Skeletal muscle tissue (tissue), 3 donors: ENCODE measurements at regions not wholly inside any gene's neighbourhood (a gene's known extent, or its start where the extent isn't known, plus 50 kb on each side); places are given as distances from the start of the nearest gene placed in this dataset.

Experiments used
- H3K27ac ChIP-seq: one replicate; pipeline ENCODE4 v1.7.0; 2013; ENCODE audit warnings: mild to moderate bottlenecking, low read depth, low read length, inconsistent platforms
- H3K27me3 ChIP-seq, 3 donors: one replicate each; pipeline ENCODE4 v1.7.0; 2013; ENCODE audit warnings: low read length in 3 of 3; ENCODE audit not compliant: control insufficient read depth in 3 of 3, insufficient read depth in 3 of 3
- H3K36me3 ChIP-seq, 3 donors: one replicate each; pipeline ENCODE4 v1.7.0; 2013; ENCODE audit warnings: low read length in 3 of 3; ENCODE audit not compliant: control insufficient read depth in 3 of 3, insufficient read depth in 3 of 3
- H3K4me1 ChIP-seq, 3 donors: one replicate each; pipeline ENCODE4 v1.7.0; 2013; ENCODE audit warnings: low read length in 3 of 3, mild to moderate bottlenecking in 3 of 3; ENCODE audit not compliant: control insufficient read depth in 3 of 3, insufficient read depth in 3 of 3
- H3K4me3 ChIP-seq, 3 donors: one replicate each; pipeline ENCODE4 v1.7.0; 2013; ENCODE audit warnings: low read length in 3 of 3
- H3K9ac ChIP-seq, 3 donors: one replicate each; pipeline ENCODE4 v1.7.0; 2013; ENCODE audit warnings: low read length in 3 of 3, mild to moderate bottlenecking in 3 of 3, moderate library complexity in 2 of 3, low read depth in 1 of 3
- H3K9me3 ChIP-seq, 3 donors: one replicate each; pipeline ENCODE4 v1.7.0; 2013; ENCODE audit warnings: low read length in 3 of 3; ENCODE audit not compliant: control insufficient read depth in 3 of 3
- donor health status: Osteomylitis.

GRCh38 chr1:238101923-238102322, 211.2 kb upstream of the ZP4 start:
- Histone ChIP-seq H3K27ac (no peak overlapping the region), H3K9me3 (no peaks in the 10 kb centered on the region), H3K27me3 (no peaks in the 10 kb centered on the region), H3K36me3 (no peaks in the 10 kb centered on the region), H3K9ac (no peak overlapping the region), H3K4me1 (no peaks in the 10 kb centered on the region), H3K4me3 (no peak overlapping the region)

- Histone ChIP-seq H3K36me3 (no peaks in the 10 kb centered on the region), H3K4me1 (no peaks in the 10 kb centered on the region), H3K9ac (no peak overlapping the region), H3K27ac (no peak overlapping the region), H3K9me3 (no peaks in the 10 kb centered on the region), H3K4me3 (no peak overlapping the region), H3K27me3 (no peaks in the 10 kb centered on the region)
These were observed 209.1 kb upstream of the ZP4 start for GRCh38 chr1:238099871-238100270.

GRCh38 chr1:238089615-238090014, 198.9 kb upstream of the ZP4 start:
- Histone ChIP-seq H3K27me3 (no peaks in the 10 kb centered on the region), H3K4me1 (no peaks in the 10 kb centered on the region), H3K9ac (no peak overlapping the region), H3K9me3 (no peaks in the 10 kb centered on the region), H3K4me3 (no peak overlapping the region), H3K27ac (no peak overlapping the region), H3K36me3 (no peaks in the 10 kb centered on the region)

- no peaks in the 10 kb centered on the region for H3K36me3 ChIP-seq
These were observed 198.0 kb upstream of the ZP4 start for GRCh38 chr1:238088560-238089290.

GRCh38 chr1:238073991-238074390, 183.3 kb upstream of the ZP4 start:
- H3K4me1 ChIP-seq: no peaks in the 10 kb centered on the region
- H3K4me3 ChIP-seq: no peak overlapping the region
- H3K9ac ChIP-seq: no peak overlapping the region
- H3K36me3 ChIP-seq: no peaks in the 10 kb centered on the region
- H3K27ac ChIP-seq: no peak overlapping the region
- no peaks in the 10 kb centered on the region for H3K9me3 ChIP-seq
- no peaks in the 10 kb centered on the region for H3K27me3 ChIP-seq

More at GRCh38 chr1:238088560-238089290, 198.0 kb upstream of the ZP4 start:
- Histone ChIP-seq H3K27ac (no peak overlapping the region), H3K4me1 (no peaks in the 10 kb centered on the region), H3K9ac (no peak overlapping the region), H3K9me3 (no peaks in the 10 kb centered on the region), H3K4me3 (no peak overlapping the region), H3K27me3 (no peaks in the 10 kb centered on the region)

GRCh38 chr1:238071061-238071460, 180.3 kb upstream of the ZP4 start:
- Histone ChIP-seq H3K4me1 (no peaks in the 10 kb centered on the region), H3K9ac (no peak overlapping the region), H3K9me3 (no peaks in the 10 kb centered on the region), H3K36me3 (no peaks in the 10 kb centered on the region), H3K27ac (no peak overlapping the region), H3K27me3 (no peaks in the 10 kb centered on the region), H3K4me3 (no peak overlapping the region)

- H3K36me3 ChIP-seq: no peaks in the 10 kb centered on the region
- no peak overlapping the region for H3K9ac ChIP-seq
- H3K4me1 ChIP-seq: no peaks in the 10 kb centered on the region
- no peaks in the 10 kb centered on the region for H3K27me3 ChIP-seq
- peaks cover 0 to 3% (median 0%) of the 10 kb centered on the region in 3 donors for H3K9me3 ChIP-seq
- H3K27ac ChIP-seq: no peak overlapping the region
- no peak overlapping the region for H3K4me3 ChIP-seq
These were observed 172.7 kb upstream of the ZP4 start for GRCh38 chr1:238063454-238063853.

- H3K27ac ChIP-seq: no peak overlapping the region
- no peaks in the 10 kb centered on the region for H3K27me3 ChIP-seq
- H3K36me3 ChIP-seq: no peaks in the 10 kb centered on the region
- H3K9me3 ChIP-seq: peaks cover 0 to 3% (median 0%) of the 10 kb centered on the region in 3 donors
- no peaks in the 10 kb centered on the region for H3K4me1 ChIP-seq
- no peak overlapping the region for H3K4me3 ChIP-seq
- no peak overlapping the region for H3K9ac ChIP-seq
These were observed 171.4 kb upstream of the ZP4 start for GRCh38 chr1:238061967-238062613.

GRCh38 chr1:238060061-238060460, 169.3 kb upstream of the ZP4 start:
- Histone ChIP-seq H3K4me3 (no peak overlapping the region), H3K36me3 (no peaks in the 10 kb centered on the region), H3K27ac (no peak overlapping the region), H3K4me1 (no peaks in the 10 kb centered on the region), H3K27me3 (no peaks in the 10 kb centered on the region), H3K9ac (no peak overlapping the region), H3K9me3 (peaks cover 0 to 3% (median 0%) of the 10 kb centered on the region in 3 donors)

GRCh38 chr1:238052496-238053266, 162.0 kb upstream of the ZP4 start:
- Histone ChIP-seq H3K9me3 (no peaks in the 10 kb centered on the region), H3K27ac (no peak overlapping the region)

More at GRCh38 chr1:238052496-238053266, 162.0 kb upstream of the ZP4 start:
- H3K27me3 ChIP-seq: no peaks in the 10 kb centered on the region
- H3K4me1 ChIP-seq: no peaks in the 10 kb centered on the region
- H3K4me3 ChIP-seq: no peak overlapping the region
- no peak overlapping the region for H3K9ac ChIP-seq
- H3K36me3 ChIP-seq: no peaks in the 10 kb centered on the region
